ENCODE measurements at regions not wholly inside any gene's neighbourhood (a gene's known extent, or its start where the extent isn't known, plus 50 kb on each side); places are given as distances from the start of the nearest gene placed in this dataset.

GRCh38 chr10:33025910-33026309 lies 67.9 kb upstream of the ITGB1 start:
- 78 to 85% methylated on average over 3 to 4 of the region's 4 CpGs for WGBS, 2 donors (ENCODE audit: low coverage in 1 of 2)
- H3K4me1 ChIP-seq: no peaks in the 10 kb centered on the region
- no peaks in the 10 kb centered on the region for H3K27me3 ChIP-seq
- in situ Hi-C loops (cut with MboI; ENCODE audit: low pct_ligation_motif_present in 1 of 4, low pct_unique_long_range_greater_than_20kb in 1 of 4, low sequenced_read_pairs in 3 of 4): no loop called here
- intact Hi-C loops (cut with DNase I; ENCODE audit: low total_unique reads): no loop called here
- H3K9me3 ChIP-seq: no peaks in the 10 kb centered on the region
- H3K4me3 ChIP-seq: no peak overlapping the region
- H3K36me3 ChIP-seq: no peaks in the 10 kb centered on the region
- DNase-seq: no peak
- TF ChIP-seq POLR2A (IDR thresholded peaks at IDR 0.05) (no peak), POLR2AphosphoS5 (IDR thresholded peaks at IDR 0.05) (no peak), CTCF (IDR thresholded peaks at IDR 0.05) (no peak), EP300 (IDR thresholded peaks at IDR 0.05; ENCODE audit: low read depth) (no peak)
- no peak overlapping the region for H3K27ac ChIP-seq

GRCh38 chr10:33025039-33025438 lies 67.0 kb upstream of the ITGB1 start:
- intact Hi-C loops (cut with DNase I; ENCODE audit: low total_unique reads): no loop called here

GRCh38 chr10:33022691-33023090 lies 64.7 kb upstream of the ITGB1 start:
- no peaks in the 10 kb centered on the region for H3K27me3 ChIP-seq
- H3K9me3 ChIP-seq: no peaks in the 10 kb centered on the region
- DNase-seq: no peak
- TF ChIP-seq CTCF (IDR thresholded peaks at IDR 0.05): no peak
- TF ChIP-seq EP300 (IDR thresholded peaks at IDR 0.05; ENCODE audit: low read depth): no peak
- TF ChIP-seq POLR2A (IDR thresholded peaks at IDR 0.05): no peak
- no peak for TF ChIP-seq POLR2AphosphoS5 (IDR thresholded peaks at IDR 0.05)
- intact Hi-C loops (cut with DNase I; ENCODE audit: low total_unique reads): no loop called here
- no peak overlapping the region for H3K4me3 ChIP-seq
- no peaks in the 10 kb centered on the region for H3K36me3 ChIP-seq
- in situ Hi-C loops (cut with MboI; ENCODE audit: low pct_ligation_motif_present in 1 of 4, low pct_unique_long_range_greater_than_20kb in 1 of 4, low sequenced_read_pairs in 3 of 4): no loop called here
- no peak overlapping the region for H3K27ac ChIP-seq
- no peaks in the 10 kb centered on the region for H3K4me1 ChIP-seq
- WGBS, 2 donors (ENCODE audit: low coverage in 1 of 2): 76% methylated on average over 3 of the region's 3 CpGs

More at GRCh38 chr10:33025039-33025438, 67.0 kb upstream of the ITGB1 start:
- H3K27me3 ChIP-seq: no peaks in the 10 kb centered on the region
- 62 to 70% methylated on average over 3 to 6 of the region's 6 CpGs for WGBS, 2 donors (ENCODE audit: low coverage in 1 of 2)
- H3K36me3 ChIP-seq: no peaks in the 10 kb centered on the region
- no peak for TF ChIP-seq POLR2A (IDR thresholded peaks at IDR 0.05)
- no peak for TF ChIP-seq CTCF (IDR thresholded peaks at IDR 0.05)
- no peak for TF ChIP-seq POLR2AphosphoS5 (IDR thresholded peaks at IDR 0.05)
- no peak for TF ChIP-seq EP300 (IDR thresholded peaks at IDR 0.05; ENCODE audit: low read depth)
- in situ Hi-C loops (cut with MboI; ENCODE audit: low pct_ligation_motif_present in 1 of 4, low pct_unique_long_range_greater_than_20kb in 1 of 4, low sequenced_read_pairs in 3 of 4): no loop called here
- H3K4me1 ChIP-seq: no peaks in the 10 kb centered on the region
- no peak overlapping the region for H3K4me3 ChIP-seq
- DNase-seq: no peak
- H3K27ac ChIP-seq: no peak overlapping the region
- no peaks in the 10 kb centered on the region for H3K9me3 ChIP-seq

GRCh38 chr10:33022090-33022489 lies 64.1 kb upstream of the ITGB1 start:
- no peaks in the 10 kb centered on the region for H3K9me3 ChIP-seq
- H3K27me3 ChIP-seq: no peaks in the 10 kb centered on the region
- WGBS, 2 donors (ENCODE audit: low coverage in 1 of 2): 47 to 64% methylated on average over 4 of the region's 4 CpGs
- no peak overlapping the region for H3K4me3 ChIP-seq
- H3K36me3 ChIP-seq: no peaks in the 10 kb centered on the region
- TF ChIP-seq POLR2AphosphoS5 (IDR thresholded peaks at IDR 0.05): no peak
- TF ChIP-seq POLR2A (IDR thresholded peaks at IDR 0.05): no peak
- H3K27ac ChIP-seq: no peak overlapping the region
- in situ Hi-C loops (cut with MboI; ENCODE audit: low pct_ligation_motif_present in 1 of 4, low pct_unique_long_range_greater_than_20kb in 1 of 4, low sequenced_read_pairs in 3 of 4) (no loop called here), intact Hi-C loops (cut with DNase I; ENCODE audit: low total_unique reads) (no loop called here)
- no peaks in the 10 kb centered on the region for H3K4me1 ChIP-seq
- no peak for DNase-seq

GRCh38 chr10:33016988-33017387 lies 59.0 kb upstream of the ITGB1 start:
- WGBS, 2 donors (ENCODE audit: low coverage in 1 of 2): 96 to 97% methylated on average over 2 of the region's 2 CpGs
- Histone ChIP-seq H3K9me3 (no peaks in the 10 kb centered on the region), H3K27ac (no peak overlapping the region), H3K4me3 (no peak overlapping the region), H3K4me1 (no peaks in the 10 kb centered on the region), H3K27me3 (no peaks in the 10 kb centered on the region), H3K36me3 (no peaks in the 10 kb centered on the region)
- in situ Hi-C loops (cut with MboI; ENCODE audit: low pct_ligation_motif_present in 1 of 4, low pct_unique_long_range_greater_than_20kb in 1 of 4, low sequenced_read_pairs in 3 of 4): loop anchor here in 2 of 4 donors (10.0 kb wide), 1 partner anchor 222 kb away; no protein-coding TSS in a partner anchor
- no peak for DNase-seq
- intact Hi-C loops (cut with DNase I; ENCODE audit: low total_unique reads): no loop called here
- TF ChIP-seq POLR2AphosphoS5 (IDR thresholded peaks at IDR 0.05) (no peak), CTCF (IDR thresholded peaks at IDR 0.05) (no peak), EP300 (IDR thresholded peaks at IDR 0.05; ENCODE audit: low read depth) (no peak), POLR2A (IDR thresholded peaks at IDR 0.05) (no peak)
